ENCODE measurements at regions not wholly inside any gene's neighbourhood (a gene's known extent, or its start where the extent isn't known, plus 50 kb on each side); places are given as distances from the start of the nearest gene placed in this dataset.

DNA sequence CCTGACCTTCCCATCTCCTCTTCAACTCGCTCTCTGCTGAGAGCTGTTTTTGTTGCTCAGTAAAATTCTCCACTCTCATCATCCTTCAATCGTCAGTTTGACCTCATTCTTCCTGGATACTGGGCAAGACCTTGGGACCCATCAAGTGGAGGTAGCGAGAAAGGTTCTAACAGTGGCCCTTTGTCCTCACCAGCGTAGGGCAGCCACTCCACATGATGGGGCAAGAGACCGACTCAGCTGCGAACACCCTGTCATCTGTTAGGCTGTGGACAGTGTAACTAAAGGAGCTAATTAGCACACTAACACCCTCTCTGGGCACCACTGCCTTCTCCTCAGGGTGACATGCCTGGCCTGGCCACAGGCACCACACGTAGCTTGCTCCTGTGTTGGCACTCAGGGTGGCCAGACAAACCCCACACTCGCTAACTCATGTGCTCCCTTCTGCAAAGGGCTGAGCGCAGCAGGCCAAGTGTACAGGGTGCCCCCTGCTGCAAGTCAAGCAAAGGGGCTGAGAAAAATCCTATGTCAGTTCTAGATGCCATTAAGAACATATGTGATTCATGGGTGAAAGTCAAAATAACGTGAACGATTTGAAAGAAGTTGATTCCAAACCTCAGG lies 1216.0 kb downstream of the SLITRK5 start:
- no peaks in the 10 kb centered on the region for H3K36me3 Mint-ChIP-seq (ENCODE audit: low read depth)
- H3K27me3 Mint-ChIP-seq, result no peaks in the 10 kb centered on the region
- TF ChIP-seq, protein P1, sequence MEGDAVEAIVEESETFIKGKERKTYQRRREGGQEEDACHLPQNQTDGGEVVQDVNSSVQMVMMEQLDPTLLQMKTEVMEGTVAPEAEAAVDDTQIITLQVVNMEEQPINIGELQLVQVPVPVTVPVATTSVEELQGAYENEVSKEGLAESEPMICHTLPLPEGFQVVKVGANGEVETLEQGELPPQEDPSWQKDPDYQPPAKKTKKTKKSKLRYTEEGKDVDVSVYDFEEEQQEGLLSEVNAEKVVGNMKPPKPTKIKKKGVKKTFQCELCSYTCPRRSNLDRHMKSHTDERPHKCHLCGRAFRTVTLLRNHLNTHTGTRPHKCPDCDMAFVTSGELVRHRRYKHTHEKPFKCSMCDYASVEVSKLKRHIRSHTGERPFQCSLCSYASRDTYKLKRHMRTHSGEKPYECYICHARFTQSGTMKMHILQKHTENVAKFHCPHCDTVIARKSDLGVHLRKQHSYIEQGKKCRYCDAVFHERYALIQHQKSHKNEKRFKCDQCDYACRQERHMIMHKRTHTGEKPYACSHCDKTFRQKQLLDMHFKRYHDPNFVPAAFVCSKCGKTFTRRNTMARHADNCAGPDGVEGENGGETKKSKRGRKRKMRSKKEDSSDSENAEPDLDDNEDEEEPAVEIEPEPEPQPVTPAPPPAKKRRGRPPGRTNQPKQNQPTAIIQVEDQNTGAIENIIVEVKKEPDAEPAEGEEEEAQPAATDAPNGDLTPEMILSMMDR (IDR thresholded peaks at IDR 0.05), result no peak
- no peaks in the 10 kb centered on the region for H3K4me1 Mint-ChIP-seq
- DNase-seq, result no peak
- H3K9me3 Mint-ChIP-seq, result peaks cover 2% of the 10 kb centered on the region
- no peak overlapping the region for H3K27ac Mint-ChIP-seq
- H3K4me3 Mint-ChIP-seq, result no peak overlapping the region
- ChIA-PET CTCF (no interaction called here), POLR2A (no interaction called here)
- intact Hi-C loops (cut with micrococcal nuclease), result no loop called here
- ATAC-seq (ENCODE audit: low read depth), result no peak

- ATAC-seq (ENCODE audit: low read depth) (no peak), DNase-seq (no peak)
- POLR2A ChIA-PET, result no interaction called here
- Mint-ChIP-seq H3K36me3 (ENCODE audit: low read depth) (no peaks in the 10 kb centered on the region), H3K4me1 (no peaks in the 10 kb centered on the region), H3K27ac (no peak overlapping the region), H3K27me3 (no peaks in the 10 kb centered on the region), H3K9me3 (no peaks in the 10 kb centered on the region), H3K4me3 (no peak overlapping the region)
- intact Hi-C loops (cut with micrococcal nuclease), result no loop called here
- CTCF ChIA-PET, result no interaction called here
- TF ChIP-seq, protein P1 (IDR thresholded peaks at IDR 0.05), result no peak
Observed at GRCh38 chr13:88895261-88895941, 1224.2 kb downstream of the SLITRK5 start.

GRCh38 chr13:88896466-88896865 lies 1225.3 kb downstream of the SLITRK5 start:
- no peak overlapping the region for H3K27ac Mint-ChIP-seq
- ATAC-seq (ENCODE audit: low read depth) (no peak), DNase-seq (no peak)
- TF ChIP-seq, protein P1 (IDR thresholded peaks at IDR 0.05), result no peak
- no peaks in the 10 kb centered on the region for H3K36me3 Mint-ChIP-seq (ENCODE audit: low read depth)
- CTCF ChIA-PET, result no interaction called here
- H3K27me3 Mint-ChIP-seq, result no peaks in the 10 kb centered on the region
- POLR2A ChIA-PET, result no interaction called here
- intact Hi-C loops (cut with micrococcal nuclease), result no loop called here
- no peak overlapping the region for H3K4me3 Mint-ChIP-seq
- H3K9me3 Mint-ChIP-seq, result no peaks in the 10 kb centered on the region
- no peaks in the 10 kb centered on the region for H3K4me1 Mint-ChIP-seq

GRCh38 chr13:88908961-88909441 lies 1237.8 kb downstream of the SLITRK5 start:
- intact Hi-C loops (cut with micrococcal nuclease), result no loop called here
- Mint-ChIP-seq H3K27me3 (no peaks in the 10 kb centered on the region), H3K4me1 (no peaks in the 10 kb centered on the region), H3K4me3 (no peak overlapping the region), H3K36me3 (ENCODE audit: low read depth) (no peaks in the 10 kb centered on the region), H3K27ac (no peak overlapping the region), H3K9me3 (no peaks in the 10 kb centered on the region)
- no peak for ATAC-seq (ENCODE audit: low read depth)
- ChIA-PET CTCF (no interaction called here), POLR2A (no interaction called here)
- DNase-seq, result no peak
- TF ChIP-seq, protein P1 (IDR thresholded peaks at IDR 0.05), result no peak

GRCh38 chr13:88919970-88920628 lies 1248.9 kb downstream of the SLITRK5 start:
- CTCF ChIA-PET, result no interaction called here
- Mint-ChIP-seq H3K36me3 (ENCODE audit: low read depth) (no peaks in the 10 kb centered on the region), H3K4me3 (no peak overlapping the region), H3K27me3 (no peaks in the 10 kb centered on the region), H3K4me1 (peaks cover 21% of the 10 kb centered on the region), H3K9me3 (peaks cover 11% of the 10 kb centered on the region), H3K27ac (no peak overlapping the region)
- peak; percentile 31 for ATAC-seq (ENCODE audit: low read depth)
- POLR2A ChIA-PET, result no interaction called here
- no peak for DNase-seq
- TF ChIP-seq, protein P1 (IDR thresholded peaks at IDR 0.05), result no peak
- intact Hi-C loops (cut with micrococcal nuclease), result no loop called here
